ENCODE measurements at regions not wholly inside any gene's neighbourhood (a gene's known extent, or its start where the extent isn't known, plus 50 kb on each side); places are given as distances from the start of the nearest gene placed in this dataset.

DNA sequence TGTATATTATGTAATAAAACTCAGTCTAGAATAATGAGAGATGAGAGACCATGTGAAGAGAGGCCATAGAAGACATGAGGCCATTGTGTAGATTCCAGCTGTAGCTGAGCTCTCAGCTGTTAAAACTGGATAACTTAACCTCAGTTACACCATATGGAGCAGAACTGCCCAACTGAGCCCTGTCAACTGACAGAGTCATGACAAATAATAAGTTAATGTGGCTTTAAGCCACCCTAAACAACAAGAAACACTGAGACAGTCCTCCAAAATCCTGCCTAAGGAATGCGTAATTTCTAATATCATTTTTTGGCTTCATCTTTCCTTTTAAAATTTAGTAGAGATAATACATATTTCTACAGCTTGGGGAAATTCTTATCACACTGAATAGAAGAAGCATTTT lies 580.0 kb upstream of the RGS18 start:
- H2BK15ac ChIP-seq (ENCODE audit: low read depth, low read length): no peak overlapping the region
- H3K9me3 Mint-ChIP-seq: peaks cover 0 to 4% of the 10 kb centered on the region in 2 experiments; a peak in 3 of 5 replicates
- no peaks in the 10 kb centered on the region for H3K27me3 ChIP-seq (ENCODE audit: insufficient read depth, low read length)
- no peak overlapping the region for H2BK120ac ChIP-seq (ENCODE audit: low read depth, low read length, poor library complexity, severe bottlenecking)
- H2AK5ac ChIP-seq (ENCODE audit: insufficient read length, low read length): no peak overlapping the region
- H3K4me2 ChIP-seq (ENCODE audit: insufficient read depth, insufficient read length, low read length): no peak overlapping the region
- H3K4me3 Mint-ChIP-seq: no peak overlapping the region
- H4K8ac ChIP-seq (replicated peaks; ENCODE audit: insufficient read length, low read depth, low read length): no peak overlapping the region
- H3K9me3 ChIP-seq (ENCODE audit: control insufficient read depth, low read depth, low read length): no peaks in the 10 kb centered on the region
- H3K4me1 Mint-ChIP-seq: no peaks in the 10 kb centered on the region
- no peak overlapping the region for H4K91ac ChIP-seq (ENCODE audit: insufficient read length, low read depth, low read length)
- H3K23me2 ChIP-seq (ENCODE audit: insufficient read length, low read depth, low read length, poor library complexity, severe bottlenecking): no peaks in the 10 kb centered on the region
- H3K23ac ChIP-seq (ENCODE audit: insufficient read length, low read depth, low read length): no peak overlapping the region
- no peaks in the 10 kb centered on the region for H3K4me1 ChIP-seq (ENCODE audit: insufficient read depth, low read length)
- no peaks in the 10 kb centered on the region for H3K79me1 ChIP-seq (ENCODE audit: insufficient read depth, low read depth, low read length, poor library complexity, severe bottlenecking)
- H3K79me2 ChIP-seq (ENCODE audit: insufficient read depth, low read length): no peaks in the 10 kb centered on the region
- DNase-seq: no peak
- H2BK12ac ChIP-seq (ENCODE audit: insufficient read length, low read depth, low read length): no peak overlapping the region
- H3K9ac ChIP-seq (ENCODE audit: extremely low read depth, insufficient read length, low read length): no peak overlapping the region
- no peak overlapping the region for H3T11ph ChIP-seq (ENCODE audit: low read length)
- no CpG with 5 or more reads among the region's 1 CpG for WGBS (ENCODE audit: extremely low coverage, insufficient read length, low lambda C conversion rate)
- no peak overlapping the region for H2AFZ ChIP-seq (ENCODE audit: low read length)
- H3K27ac ChIP-seq (ENCODE audit: insufficient read length, low read depth, low read length): no peak overlapping the region
- TF ChIP-seq, protein P1, sequence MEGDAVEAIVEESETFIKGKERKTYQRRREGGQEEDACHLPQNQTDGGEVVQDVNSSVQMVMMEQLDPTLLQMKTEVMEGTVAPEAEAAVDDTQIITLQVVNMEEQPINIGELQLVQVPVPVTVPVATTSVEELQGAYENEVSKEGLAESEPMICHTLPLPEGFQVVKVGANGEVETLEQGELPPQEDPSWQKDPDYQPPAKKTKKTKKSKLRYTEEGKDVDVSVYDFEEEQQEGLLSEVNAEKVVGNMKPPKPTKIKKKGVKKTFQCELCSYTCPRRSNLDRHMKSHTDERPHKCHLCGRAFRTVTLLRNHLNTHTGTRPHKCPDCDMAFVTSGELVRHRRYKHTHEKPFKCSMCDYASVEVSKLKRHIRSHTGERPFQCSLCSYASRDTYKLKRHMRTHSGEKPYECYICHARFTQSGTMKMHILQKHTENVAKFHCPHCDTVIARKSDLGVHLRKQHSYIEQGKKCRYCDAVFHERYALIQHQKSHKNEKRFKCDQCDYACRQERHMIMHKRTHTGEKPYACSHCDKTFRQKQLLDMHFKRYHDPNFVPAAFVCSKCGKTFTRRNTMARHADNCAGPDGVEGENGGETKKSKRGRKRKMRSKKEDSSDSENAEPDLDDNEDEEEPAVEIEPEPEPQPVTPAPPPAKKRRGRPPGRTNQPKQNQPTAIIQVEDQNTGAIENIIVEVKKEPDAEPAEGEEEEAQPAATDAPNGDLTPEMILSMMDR (conservative IDR thresholded peaks at IDR 0.05): no peak
- no peaks in the 10 kb centered on the region for H3K27me3 Mint-ChIP-seq (ENCODE audit: low read depth)
- H3K14ac ChIP-seq (ENCODE audit: insufficient read depth, low read length): no peak overlapping the region
- H3K4ac ChIP-seq (ENCODE audit: low read depth, low read length): no peak overlapping the region
- no peak overlapping the region; a peak in 1 of 7 replicates for H3K27ac Mint-ChIP-seq
- no peaks in the 10 kb centered on the region; a peak in 1 of 7 replicates for H3K36me3 Mint-ChIP-seq (ENCODE audit: insufficient read depth in 1 of 3, low read depth in 3 of 3)
- no peak overlapping the region for H2BK20ac ChIP-seq (ENCODE audit: low read depth, low read length, poor library complexity, severe bottlenecking)
- no peak overlapping the region for H2BK5ac ChIP-seq (ENCODE audit: insufficient read length, low read length)
- no peak overlapping the region for H3K18ac ChIP-seq (ENCODE audit: insufficient read length, low read depth, low read length)
- no peaks in the 10 kb centered on the region for H4K20me1 ChIP-seq (ENCODE audit: control insufficient read depth, insufficient read depth, insufficient read length)
- no peak overlapping the region for H3K56ac ChIP-seq (ENCODE audit: insufficient read length, low read depth, low read length)
- no peak overlapping the region for H4K5ac ChIP-seq (ENCODE audit: insufficient read length, low read depth, low read length)
